ENCODE measurements at regions not wholly inside any gene's neighbourhood (a gene's known extent, or its start where the extent isn't known, plus 50 kb on each side); places are given as distances from the start of the nearest gene placed in this dataset.

GRCh38 chr5:44935871-44936270, 127.1 kb downstream of the MRPS30 start:
- TF ChIP-seq POLR2A (IDR thresholded peaks at IDR 0.05): no peak
- no peak for TF ChIP-seq CTCF (IDR thresholded peaks at IDR 0.05)
